Prostate gland (tissue), 2 donors: ENCODE measurements at regions not wholly inside any gene's neighbourhood (a gene's known extent, or its start where the extent isn't known, plus 50 kb on each side); places are given as distances from the start of the nearest gene placed in this dataset.
A peak's percentile ranks its signal among the peaks of the same experiment; 100 is the strongest.

Experiments used
- DNase-seq: peaks from one replicate; pipeline ENCODE4 v3.0.0-alpha.2; 2019; ENCODE audit warnings: low spot score
- H3K27ac ChIP-seq, 2 donors: fragments of 200-600 bp; sonication (generic); 2 replicates each; pipeline ENCODE4 v1.5.1; 2017 to 2019
- H3K27me3 ChIP-seq: fragments of 200-600 bp; sonication (generic); replicated peaks from 2 replicates; pipeline ENCODE4 v1.5.1; 2019; ENCODE audit not compliant: insufficient read depth
- H3K36me3 ChIP-seq, 2 donors: fragments of 200-600 bp; sonication (generic); 1 replicate in 1 of 2; 2 replicates in 1 of 2; pipeline versions ENCODE4 v1.5.1 to v1.8.1; 2017 to 2019
- H3K4me1 ChIP-seq: fragments of 200-600 bp; sonication (generic); replicated peaks from 2 replicates; pipeline ENCODE4 v1.5.1; 2019
- H3K4me3 ChIP-seq, 2 donors: fragments of 200-600 bp; sonication (generic); 2 replicates each; pipeline ENCODE4 v1.5.1; 2017 to 2019
- H3K9me3 ChIP-seq: fragments of 200-600 bp; sonication (generic); 2 replicates; pipeline ENCODE4 v1.5.1; 2017
- POLR2A ChIP-seq: fragments of 450-650 bp; IDR thresholded peaks from one replicate; pipeline ENCODE4 v1.6.1; 2016; ENCODE audit warnings: antibody characterized with exemption, mild to moderate bottlenecking
- POLR2AphosphoS5 ChIP-seq: sonication (generic); formaldehyde crosslinking; IDR thresholded peaks from one replicate; pipeline ENCODE4 v1.6.1; 2017; ENCODE audit warnings: antibody characterized with exemption
- WGBS: methylation state at CpG from one replicate; pipeline ENCODE4 v1.1.5; 2018; 5-methylcytosine and 5-hydroxymethylcytosine counted together
- intact Hi-C: fragments of 100-400 bp; cut with DNase I; formaldehyde crosslinking; loops from one replicate; pipeline ENCODE4 v1.14.2; 2022
- TF ChIP-seq, protein P1 (sequence below), 4 experiments: fragments of 200-600 bp in 2 of 4; fragments of 450-650 bp in 2 of 4; sonication (generic) in 2 of 4; IDR thresholded peaks; 1 replicate in 3 of 4; 2 replicates in 1 of 4; pipeline ENCODE4 v1.5.1; 2016 to 2019; ENCODE audit warnings: antibody characterized with exemption in 4 of 4, mild to moderate bottlenecking in 2 of 4, moderate library complexity in 2 of 4

- no peak for DNase-seq
- intact Hi-C loops: no loop called here
- Histone ChIP-seq H3K4me3 (no peak overlapping the region), H3K9me3 (no peaks in the 10 kb centered on the region), H3K4me1 (no peaks in the 10 kb centered on the region), H3K27ac (no peak overlapping the region), H3K36me3 (no peaks in the 10 kb centered on the region), H3K27me3 (no peaks in the 10 kb centered on the region)
- TF ChIP-seq, protein P1, sequence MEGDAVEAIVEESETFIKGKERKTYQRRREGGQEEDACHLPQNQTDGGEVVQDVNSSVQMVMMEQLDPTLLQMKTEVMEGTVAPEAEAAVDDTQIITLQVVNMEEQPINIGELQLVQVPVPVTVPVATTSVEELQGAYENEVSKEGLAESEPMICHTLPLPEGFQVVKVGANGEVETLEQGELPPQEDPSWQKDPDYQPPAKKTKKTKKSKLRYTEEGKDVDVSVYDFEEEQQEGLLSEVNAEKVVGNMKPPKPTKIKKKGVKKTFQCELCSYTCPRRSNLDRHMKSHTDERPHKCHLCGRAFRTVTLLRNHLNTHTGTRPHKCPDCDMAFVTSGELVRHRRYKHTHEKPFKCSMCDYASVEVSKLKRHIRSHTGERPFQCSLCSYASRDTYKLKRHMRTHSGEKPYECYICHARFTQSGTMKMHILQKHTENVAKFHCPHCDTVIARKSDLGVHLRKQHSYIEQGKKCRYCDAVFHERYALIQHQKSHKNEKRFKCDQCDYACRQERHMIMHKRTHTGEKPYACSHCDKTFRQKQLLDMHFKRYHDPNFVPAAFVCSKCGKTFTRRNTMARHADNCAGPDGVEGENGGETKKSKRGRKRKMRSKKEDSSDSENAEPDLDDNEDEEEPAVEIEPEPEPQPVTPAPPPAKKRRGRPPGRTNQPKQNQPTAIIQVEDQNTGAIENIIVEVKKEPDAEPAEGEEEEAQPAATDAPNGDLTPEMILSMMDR (IDR thresholded peaks at IDR 0.05): no peak
- TF ChIP-seq POLR2AphosphoS5 (no peak), POLR2A (no peak)
Measured at GRCh38 chr12:22851532-22851931, 226.6 kb downstream of the ETNK1 start.

GRCh38 chr12:22855456-22855855, 230.5 kb downstream of the ETNK1 start:
- Histone ChIP-seq H3K27ac (no peak overlapping the region), H3K36me3 (no peaks in the 10 kb centered on the region), H3K27me3 (no peaks in the 10 kb centered on the region), H3K4me1 (no peaks in the 10 kb centered on the region), H3K4me3 (no peak overlapping the region), H3K9me3 (no peaks in the 10 kb centered on the region)
- TF ChIP-seq, protein P1 (IDR thresholded peaks at IDR 0.05): no peak
- no peak for TF ChIP-seq POLR2AphosphoS5
- no peak for TF ChIP-seq POLR2A
- no peak for DNase-seq
- intact Hi-C loops: no loop called here
- 66% methylated on average over 2 of the region's 2 CpGs for WGBS

DNA sequence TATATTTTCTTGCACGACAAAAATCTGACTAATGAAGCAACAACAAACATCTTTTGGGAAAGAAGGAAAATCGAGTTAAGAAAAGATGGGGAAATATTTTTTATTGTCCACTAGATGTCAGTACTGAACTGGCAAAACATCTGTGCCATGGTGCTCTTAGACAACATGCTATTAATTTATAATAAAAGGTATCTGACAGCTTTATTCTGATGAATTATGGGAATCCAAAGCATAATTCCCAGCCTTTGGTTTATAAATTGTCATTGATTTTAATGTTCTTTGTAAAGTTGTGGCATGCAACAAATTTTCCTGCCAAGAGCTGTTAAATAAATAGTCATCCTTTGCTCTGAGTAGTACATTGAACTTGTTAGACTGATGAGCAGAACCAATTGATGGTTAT, 231.2 kb downstream of the ETNK1 start:
- intact Hi-C loops: no loop called here
- Histone ChIP-seq H3K4me3 (no peak overlapping the region), H3K27me3 (no peaks in the 10 kb centered on the region), H3K4me1 (no peaks in the 10 kb centered on the region), H3K9me3 (no peaks in the 10 kb centered on the region), H3K36me3 (no peaks in the 10 kb centered on the region), H3K27ac (no peak overlapping the region)
- WGBS: 1% methylated on average over 2 of the region's 2 CpGs
- TF ChIP-seq, protein P1 (IDR thresholded peaks at IDR 0.05): peak in 3 of 4 experiments; percentile 41 to 62 (median 58)
- no peak for TF ChIP-seq POLR2AphosphoS5
- no peak for DNase-seq

DNA sequence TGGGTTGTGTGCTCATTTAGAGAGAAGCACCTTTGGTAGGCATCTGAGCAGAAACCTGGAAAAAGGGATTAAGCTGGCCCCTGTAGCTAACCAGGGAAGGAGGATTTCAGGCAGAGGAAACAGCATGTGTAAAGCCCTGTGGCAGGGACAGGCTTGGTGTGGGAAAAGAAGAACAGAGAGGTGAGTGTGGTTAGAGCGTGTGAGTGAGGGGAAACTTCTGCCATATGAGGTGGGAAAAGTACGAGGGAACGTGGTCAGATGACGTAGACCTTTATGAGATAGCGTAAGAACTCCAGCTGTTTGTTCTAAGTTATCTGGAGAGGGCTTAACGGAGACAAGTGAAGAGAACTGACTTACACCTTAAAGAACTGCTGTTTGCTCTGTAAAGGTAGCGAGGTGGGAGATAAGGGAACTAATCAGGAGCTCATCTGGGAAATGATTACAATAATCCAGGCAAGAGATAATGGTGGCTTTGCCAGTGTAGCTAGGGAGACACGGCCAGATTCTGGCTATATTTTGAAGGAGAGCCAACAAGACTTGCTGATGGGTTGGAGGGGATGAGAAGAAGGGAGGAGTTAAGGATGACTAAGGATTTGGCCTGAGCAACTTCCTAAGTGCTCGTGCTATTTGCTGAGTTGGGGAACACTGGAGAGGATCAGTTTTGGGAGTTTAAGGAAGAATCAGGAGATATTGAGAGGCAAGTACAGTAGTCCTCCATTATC, 234.0 kb downstream of the ETNK1 start:
- Histone ChIP-seq H3K27ac (no peak overlapping the region), H3K27me3 (no peaks in the 10 kb centered on the region), H3K9me3 (no peaks in the 10 kb centered on the region), H3K4me1 (no peaks in the 10 kb centered on the region), H3K4me3 (no peak overlapping the region), H3K36me3 (no peaks in the 10 kb centered on the region)
- intact Hi-C loops: no loop called here
- 75% methylated on average over 9 of the region's 9 CpGs for WGBS
- TF ChIP-seq, protein P1 (IDR thresholded peaks at IDR 0.05): no peak
- TF ChIP-seq POLR2A (no peak), POLR2AphosphoS5 (no peak)
- no peak for DNase-seq

- TF ChIP-seq POLR2A (no peak), POLR2AphosphoS5 (no peak)
- TF ChIP-seq, protein P1 (IDR thresholded peaks at IDR 0.05): no peak
- intact Hi-C loops: no loop called here
- H3K9me3 ChIP-seq: no peaks in the 10 kb centered on the region
- H3K27me3 ChIP-seq: no peaks in the 10 kb centered on the region
- no peak overlapping the region for H3K27ac ChIP-seq
- H3K4me1 ChIP-seq: no peaks in the 10 kb centered on the region
- WGBS: 68% methylated on average over 3 of the region's 3 CpGs
- no peaks in the 10 kb centered on the region for H3K36me3 ChIP-seq
- no peak overlapping the region for H3K4me3 ChIP-seq
- DNase-seq: no peak
Measured at GRCh38 chr12:22860926-22861325, 236.0 kb downstream of the ETNK1 start.
